Stimulated activated CD4-positive, alpha-beta T cell treated with anti-CD3 and anti-CD28 coated beads, Interleukin-1b, Interleukin-23, amount 100 ng/mL, for 48 hours (primary cell): ENCODE measurements at regions not wholly inside any gene's neighbourhood (a gene's known extent, or its start where the extent isn't known, plus 50 kb on each side); places are given as distances from the start of the nearest gene placed in this dataset.

Experiments
- DNase-seq: peaks from one replicate; pipeline ENCODE4 v3.0.0-alpha.2; 2020

DNA sequence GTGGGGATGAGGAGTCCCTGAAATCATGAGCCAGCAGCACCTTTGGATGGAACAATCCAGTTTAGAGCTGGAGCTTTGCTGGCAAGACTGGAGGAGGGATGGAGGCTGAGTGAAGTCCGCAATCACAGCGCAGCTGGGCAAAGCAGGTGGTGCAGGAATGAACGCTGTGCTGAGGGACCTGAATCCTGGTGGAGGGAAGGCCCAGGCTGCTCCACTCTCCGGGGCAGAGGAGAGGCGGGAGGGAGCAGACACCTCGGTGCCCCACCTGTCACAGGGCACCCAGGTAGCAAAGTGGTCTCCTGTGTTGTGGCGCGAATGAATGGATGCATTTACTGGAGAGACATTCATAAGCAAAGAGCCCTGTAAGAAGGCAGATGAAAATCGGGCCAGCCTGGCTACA lies 124.8 kb upstream of the ANO1 start:
- no peak for DNase-seq

DNA sequence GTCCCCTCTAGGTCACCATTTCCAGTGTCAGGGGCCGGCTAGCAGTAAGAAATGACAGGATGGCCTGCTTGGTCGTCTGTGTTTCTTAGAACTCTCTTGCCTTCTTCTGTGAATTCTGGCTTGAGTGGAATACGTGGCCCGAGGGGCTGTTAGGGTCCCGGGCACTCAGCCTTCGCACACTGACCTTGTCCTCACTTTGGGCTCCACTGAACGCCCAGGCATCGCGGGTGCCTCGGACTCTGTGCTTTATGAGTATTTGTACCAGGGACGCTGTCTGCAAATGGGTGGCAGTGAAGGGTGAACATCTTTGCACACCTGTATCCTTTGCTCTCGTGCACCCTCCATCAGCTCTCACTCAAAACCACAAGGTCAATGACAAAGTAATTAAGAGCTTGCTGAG lies 123.4 kb upstream of the ANO1 start:
- no peak for DNase-seq

DNA sequence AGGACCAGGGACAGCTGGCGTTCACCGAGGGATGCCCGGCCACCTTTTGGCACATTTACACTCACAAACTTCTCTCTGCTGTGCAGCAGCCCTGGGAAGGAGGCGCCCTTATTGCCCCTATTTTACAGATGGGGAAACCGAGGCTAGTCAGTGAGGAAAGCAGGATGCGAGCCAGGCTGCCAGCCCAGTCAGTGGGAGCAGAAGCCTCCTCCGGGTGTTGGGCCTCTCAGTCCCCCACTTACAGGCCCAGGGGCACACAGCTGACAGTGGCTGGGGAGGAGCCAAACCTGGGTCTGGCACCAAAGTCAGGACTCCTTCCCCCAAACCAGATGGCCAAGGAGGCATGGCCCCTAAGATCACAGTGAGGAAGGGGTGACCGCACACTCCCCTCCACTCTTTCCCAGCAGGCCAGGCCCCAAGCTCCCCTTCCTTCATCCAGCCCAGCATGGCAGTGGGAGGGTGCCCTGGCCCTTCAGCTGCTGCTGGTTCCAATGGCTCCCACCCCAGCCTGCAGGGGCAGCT lies 121.4 kb upstream of the ANO1 start:
- no peak for DNase-seq

DNA sequence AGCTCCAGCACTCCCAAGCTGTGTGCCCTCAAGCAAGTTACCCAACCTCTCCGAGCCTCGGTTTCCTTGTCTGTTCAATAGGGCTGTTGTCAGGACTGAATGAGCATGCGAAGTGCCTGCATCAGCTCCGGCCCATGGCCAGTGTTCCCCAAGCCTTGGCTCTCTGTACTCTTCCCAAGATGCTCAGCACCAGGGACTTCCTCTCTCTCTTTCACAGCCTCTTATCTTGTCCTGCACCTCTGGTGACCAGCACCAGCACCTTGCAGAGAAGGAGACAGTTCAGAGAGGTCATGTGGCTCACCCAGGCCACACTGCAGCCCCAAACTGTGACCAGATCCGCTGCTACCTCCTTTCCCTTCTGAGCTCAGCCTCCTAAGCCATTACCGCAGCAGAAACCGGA lies 120.3 kb upstream of the ANO1 start:
- DNase-seq: no peak

DNA sequence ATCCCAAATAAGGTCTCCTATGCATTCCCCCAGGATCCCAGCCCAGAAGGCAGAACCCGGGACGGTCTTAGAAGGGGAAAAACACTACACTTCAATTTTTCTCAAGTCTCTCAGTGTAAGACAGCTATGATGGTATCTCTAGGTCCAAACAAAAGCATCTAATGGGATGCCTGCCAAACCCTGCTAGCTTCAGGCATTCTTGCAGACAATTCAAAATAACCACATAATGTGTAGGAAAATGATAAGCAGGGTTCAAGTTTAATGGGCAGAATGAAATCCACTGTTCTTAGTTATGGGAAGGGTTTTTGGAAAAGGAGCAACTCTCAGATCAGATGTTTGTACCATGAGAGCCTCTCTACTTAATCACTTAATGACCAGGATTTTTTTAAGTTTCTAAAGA lies 119.8 kb upstream of the ANO1 start:
- no peak for DNase-seq

DNA sequence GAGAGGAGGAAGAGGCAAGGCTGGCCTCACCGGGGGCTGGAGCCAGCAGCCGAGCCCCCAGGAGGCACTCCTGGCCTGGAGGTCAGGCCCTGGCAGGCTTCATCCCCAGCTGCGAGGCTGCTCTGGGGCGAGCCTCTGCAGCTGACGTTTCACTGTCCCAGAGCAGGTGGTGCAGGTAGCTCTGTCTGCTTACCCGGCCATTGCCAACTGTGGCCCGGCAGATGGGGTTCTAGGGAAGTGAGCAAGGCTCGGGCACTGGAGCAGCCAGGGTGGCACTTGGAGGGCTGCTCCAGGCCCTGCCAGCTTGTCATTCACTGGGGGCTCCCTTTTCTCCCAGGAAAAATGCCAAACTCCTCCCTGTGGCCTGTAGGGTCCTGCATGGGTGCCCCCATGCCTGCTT lies 118.7 kb upstream of the ANO1 start:
- DNase-seq: no peak

DNA sequence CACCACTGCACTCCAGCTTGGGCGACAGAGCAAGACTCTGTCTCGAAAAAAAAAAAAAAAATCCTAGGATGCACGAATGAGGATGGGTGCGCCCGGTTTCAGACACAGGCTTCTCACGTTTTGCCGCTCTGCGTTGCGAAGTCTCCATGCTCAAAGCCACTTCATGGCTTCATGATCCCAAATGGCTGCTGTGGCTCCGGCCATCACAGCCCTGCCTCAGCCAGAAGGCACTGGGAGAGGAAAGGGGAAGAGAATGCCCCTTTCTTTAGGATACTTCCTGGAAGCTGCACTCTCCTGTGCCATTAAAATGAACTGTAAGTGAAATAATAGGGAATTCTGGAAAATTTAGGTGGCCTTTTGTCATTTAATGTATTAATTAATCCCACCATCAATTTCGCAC lies 116.4 kb upstream of the ANO1 start:
- no peak for DNase-seq

DNA sequence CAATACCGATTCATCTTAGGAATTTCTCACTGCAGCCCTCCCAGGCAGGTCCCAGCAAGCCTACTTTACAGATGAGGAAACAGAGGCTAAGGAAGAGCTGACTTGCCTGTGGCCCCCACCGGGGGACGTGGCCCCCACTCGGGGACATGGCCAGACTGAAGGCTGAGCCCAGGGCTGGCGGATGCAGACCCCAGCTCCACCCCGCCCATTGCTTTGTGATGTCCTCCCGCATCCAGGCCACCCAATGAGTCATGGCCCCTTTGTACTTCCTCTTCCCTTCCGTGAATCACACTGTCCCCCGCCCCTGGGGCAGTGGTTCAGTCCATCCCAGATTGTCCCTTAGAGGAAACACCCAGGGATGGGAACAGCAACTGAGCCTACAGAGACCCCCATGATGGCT lies 116.0 kb upstream of the ANO1 start:
- no peak for DNase-seq

DNA sequence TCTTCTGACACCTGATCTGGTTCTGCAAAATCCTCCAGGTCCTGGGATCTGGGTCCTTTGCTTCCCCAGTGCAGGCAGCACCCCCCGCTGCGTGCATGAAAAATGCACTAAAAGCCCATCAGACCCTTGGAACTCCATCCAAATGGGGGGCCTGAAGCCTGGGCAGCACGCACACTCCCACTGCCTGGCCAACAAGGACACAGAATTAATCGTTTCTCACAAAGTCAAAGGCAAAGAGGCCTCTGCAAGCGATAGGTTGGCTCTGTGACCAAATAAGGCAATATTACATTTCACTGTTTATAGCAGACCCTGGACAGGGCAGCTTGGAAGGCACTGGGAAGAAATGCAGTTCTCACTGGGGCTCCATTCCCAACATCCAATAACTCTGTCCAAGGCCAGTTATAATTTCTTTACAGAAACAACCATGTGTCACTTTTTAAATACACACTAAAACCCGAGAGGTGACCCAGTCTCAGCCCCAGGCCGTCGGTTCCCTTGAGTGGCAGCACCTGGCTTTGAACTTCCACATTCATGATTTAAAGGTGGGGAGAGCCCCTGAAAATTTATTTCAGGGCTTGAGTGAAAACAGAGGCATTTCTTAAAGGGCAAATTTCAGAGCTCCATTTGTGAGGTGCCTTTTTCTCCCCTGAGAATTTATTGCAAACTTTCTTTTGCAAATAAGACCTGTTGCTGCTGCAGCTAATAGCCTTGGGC lies 114.4 kb upstream of the ANO1 start:
- DNase-seq: no peak

DNA sequence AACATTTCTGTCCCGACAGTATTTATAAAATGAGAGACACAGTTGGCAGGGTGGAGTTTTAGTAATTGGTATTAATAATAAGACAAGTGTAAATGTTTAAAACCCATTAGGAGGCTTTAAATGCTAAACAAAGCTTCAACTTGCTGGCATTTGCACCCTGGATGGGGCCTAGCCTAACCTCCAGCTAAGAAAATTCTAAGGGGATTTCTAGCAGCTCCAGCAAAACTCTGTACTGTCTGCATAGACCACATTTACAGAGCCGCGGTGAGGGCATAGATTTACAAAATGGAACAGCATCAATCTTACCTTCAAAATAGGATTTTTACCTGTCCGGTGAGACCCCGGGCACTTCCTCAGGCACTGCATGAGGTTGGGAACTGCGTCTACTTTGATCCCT lies 113.9 kb upstream of the ANO1 start:
- DNase-seq: no peak

DNA sequence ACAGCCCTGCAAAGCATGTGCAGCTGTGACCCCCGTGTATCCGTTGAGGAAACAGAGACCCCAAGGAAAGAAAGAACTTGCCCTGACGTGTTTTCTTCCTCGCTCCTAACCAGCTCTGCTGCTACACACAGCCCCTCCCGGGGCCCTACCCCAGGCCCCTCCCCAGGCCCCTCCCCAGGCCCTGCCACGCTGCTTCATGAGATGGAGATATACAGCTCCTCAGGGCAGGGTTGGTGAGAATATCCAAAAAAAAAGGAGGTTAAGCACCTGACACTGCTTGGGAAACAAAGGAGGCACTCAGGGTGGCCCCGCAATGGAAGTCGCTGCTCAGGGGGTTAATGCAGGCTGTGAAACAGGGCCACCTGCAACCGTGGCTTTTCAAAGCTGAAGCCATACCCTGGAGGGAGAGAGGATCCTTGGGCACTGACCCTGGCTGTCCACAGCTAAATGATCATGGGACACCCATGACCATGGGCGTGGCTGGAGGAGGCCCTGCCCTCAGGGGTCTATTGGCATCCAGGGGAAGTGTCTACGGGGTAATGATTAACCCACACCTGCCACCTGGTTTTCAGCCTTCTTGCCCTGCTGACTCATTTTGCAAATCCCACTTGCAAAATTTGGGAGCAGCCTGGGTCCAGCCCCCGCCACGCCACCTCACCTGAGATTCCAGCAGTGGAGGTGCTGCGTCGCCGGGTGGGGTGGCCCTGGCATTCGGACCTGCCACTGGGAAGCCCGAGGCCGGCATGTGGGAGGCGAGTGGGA lies 112.1 kb upstream of the ANO1 start:
- DNase-seq: no peak

DNA sequence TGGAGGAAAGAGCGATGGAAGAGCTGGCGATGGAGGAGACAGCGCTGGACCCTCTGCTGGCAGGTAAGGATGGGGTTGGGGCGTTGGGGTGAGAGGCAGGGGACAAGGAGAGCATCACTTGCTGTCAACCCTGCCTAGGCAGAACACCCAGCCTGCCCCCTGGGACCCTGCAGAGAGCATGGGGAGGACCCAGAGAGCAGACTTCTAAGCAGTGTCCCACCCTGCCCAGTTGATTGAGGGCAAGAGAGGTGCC lies 111.6 kb upstream of the ANO1 start:
- DNase-seq: no peak

DNA sequence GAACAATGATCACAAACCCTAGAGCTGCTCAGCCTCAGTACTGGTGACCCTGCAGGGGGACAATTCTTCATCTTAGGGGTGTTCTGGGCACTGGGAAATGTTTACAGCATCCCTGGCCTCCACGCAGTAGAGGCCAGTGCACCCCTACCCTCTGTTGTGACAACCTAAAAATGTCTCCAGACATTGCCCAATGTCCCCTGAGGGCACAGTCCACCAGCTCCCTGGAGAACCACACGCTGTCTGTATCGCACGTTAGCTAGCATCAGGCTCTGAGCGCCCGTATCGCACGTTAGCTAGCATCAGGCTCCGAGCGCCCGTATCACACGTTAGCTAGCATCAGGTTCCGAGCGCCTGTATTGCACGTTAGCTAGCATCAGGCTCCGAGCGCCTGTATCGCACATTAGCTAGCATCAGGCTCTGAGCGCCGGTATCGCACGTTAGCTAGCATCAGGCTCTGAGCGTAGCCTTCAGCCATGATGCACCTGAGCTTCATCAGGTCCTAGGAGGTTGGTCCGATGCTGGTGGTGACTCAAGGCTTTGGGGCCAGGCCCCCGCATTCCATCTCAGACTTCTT lies 111.1 kb upstream of the ANO1 start:
- no peak for DNase-seq

DNA sequence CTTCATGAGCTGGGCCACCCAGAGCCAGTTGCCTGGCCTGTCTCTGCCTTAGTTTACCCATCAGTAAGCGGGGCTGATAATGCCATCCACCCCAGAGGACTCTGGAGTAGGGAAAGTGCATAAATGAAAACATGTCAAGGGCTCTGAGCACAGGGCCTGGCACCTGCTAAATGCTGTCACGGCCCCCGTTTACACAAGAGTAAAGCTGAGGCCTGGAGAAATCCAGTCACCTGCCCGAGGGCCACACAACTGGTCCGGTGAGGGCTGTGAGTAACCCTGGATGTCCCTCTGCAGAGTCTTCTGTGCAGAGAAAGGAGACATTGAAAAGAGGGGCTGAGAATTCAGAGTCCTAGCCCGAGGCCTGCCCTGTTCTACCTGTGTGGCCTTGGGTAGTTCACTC lies 110.6 kb upstream of the ANO1 start:
- no peak for DNase-seq

DNA sequence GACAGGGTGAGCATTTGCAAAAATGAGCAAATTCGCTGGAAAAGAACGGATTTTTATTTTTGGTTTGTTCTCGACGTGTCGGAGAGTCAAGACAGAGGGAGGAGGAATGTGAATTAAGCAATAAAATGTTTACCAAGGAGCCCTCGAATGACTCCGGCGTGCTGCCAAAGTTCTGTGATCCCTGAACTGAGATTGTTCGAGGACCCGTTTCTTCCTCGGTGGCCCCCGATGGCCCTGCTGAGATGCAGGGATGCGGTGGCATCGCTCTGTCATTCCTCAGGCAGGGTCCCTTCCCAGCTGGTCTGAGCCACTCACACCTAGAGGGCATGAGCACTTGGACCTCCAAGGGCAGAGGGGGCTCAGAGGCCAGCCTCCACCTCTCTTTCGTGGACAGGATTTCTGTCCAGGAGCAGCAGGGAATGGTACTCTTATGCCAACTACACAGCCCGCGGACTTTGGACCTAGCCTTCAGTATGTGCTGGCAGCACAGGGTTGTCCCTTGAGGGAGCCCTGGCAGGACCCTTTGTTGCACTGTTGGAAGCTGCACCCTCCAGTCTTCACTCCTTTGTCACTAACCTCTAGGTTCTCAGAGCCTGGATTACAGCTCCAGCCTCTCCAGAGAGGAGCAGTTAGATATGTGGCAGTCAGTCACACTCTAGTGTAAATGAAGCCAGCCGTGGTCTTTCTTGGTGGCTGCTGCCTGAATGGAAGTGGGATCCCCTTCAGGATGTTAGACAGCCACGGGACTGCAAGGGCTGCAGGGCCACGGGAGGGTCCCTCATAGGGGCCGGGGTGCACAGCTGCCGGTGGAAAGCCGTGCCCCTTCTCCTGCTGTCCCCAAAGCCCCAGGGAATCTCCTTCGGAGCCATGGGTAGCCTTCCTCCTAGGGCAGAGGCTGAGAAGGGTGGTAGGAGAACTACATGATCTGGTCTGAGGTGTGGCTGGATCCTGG lies 109.4 kb upstream of the ANO1 start:
- DNase-seq: no peak

DNA sequence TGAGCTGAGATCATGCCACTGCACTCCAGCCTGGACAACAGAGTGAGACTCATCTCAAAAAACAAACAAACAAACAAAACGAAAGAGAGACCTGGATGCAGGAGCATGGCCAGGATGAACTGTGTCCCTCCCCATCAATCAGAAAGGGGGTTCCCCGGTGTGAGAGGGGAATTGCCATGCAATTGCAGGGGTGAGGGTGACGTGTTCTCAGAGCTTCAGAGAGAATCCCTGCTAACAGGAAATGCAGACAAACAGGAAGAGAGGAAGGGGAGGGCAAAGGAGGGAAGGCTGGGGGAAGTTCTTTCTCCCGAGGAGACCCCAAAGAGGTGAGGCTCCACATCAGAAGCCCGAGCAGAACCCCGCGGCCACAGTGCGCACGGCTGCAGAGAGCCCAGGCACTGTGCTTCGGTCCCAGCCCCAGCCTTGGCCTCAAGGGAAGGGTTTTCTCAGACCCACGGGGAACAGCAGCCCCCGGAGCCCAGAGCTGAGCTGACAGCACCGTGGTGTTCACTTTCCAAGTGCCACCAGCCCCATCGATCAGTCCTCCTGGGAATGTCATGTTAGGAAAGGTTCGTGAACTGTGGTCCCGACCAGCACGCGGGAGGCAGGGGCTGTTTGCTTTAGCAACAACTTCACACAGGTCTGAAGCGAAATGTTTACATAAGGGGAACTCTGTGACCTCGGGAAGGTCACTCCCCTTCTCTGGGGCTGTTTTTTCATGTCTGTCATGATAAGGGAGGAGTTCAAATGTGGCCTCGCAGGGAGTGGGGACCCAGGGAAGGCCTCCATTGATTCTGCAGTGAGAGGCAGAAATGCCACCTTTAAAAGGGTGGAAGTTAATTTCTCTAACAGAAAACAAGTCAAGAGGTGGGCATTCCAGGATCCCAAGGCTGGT lies 108.0 kb upstream of the ANO1 start:
- DNase-seq: no peak

DNA sequence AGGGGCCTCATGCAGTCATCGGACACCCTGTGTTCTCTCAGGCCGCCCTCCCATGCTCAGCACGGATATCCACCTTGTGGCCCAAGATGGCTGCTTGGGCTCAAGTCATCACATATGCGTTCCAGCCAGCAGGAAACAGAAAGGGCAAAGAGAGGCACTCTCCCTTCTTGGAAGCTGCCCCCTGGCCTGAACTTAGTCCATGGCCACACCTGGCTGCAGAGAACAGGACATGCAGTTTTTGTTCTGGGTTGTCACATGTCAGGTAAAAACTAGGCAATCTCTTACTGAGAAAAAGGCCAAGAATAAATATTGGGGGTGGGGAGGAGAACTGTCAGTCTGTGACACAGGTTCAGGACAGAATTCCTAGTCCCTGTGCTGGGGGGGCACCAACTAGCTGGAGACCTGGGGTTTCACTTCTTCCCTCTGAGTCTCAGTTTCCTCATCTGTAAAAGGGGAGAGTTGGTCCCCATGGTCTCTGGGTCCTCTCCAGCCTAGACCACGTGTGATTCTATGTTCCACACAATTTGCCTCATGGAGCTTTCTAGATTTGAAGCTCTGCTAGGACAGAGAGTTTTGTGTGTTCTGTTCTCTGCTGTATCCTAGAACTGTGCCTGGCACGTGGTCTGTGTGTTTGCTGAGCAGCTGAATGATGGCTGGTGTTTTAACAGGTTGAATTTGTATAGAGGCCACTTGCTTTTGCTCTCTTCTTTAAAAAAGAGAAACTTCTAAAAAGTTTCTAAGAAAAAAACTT lies 107.2 kb upstream of the ANO1 start:
- no peak for DNase-seq

DNA sequence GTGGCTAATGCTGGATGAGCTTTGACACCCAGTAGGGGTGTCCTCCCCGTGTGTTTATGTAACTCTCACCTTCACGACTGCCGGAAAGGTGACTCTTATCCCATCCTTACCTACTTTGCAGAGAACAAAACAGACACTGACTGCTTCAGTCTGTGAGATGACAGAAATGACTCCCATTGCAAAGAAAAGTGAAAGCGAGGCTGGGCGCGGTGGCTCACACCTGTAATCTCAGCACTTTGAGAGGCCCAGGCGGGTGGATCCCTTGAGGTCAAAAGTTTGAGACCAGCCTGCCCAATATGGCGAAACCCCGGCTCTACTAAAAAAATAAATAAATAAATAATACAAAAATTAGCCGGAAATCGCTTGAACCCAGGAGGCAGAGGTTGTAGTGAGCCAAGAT lies 106.4 kb upstream of the ANO1 start:
- no peak for DNase-seq

DNA sequence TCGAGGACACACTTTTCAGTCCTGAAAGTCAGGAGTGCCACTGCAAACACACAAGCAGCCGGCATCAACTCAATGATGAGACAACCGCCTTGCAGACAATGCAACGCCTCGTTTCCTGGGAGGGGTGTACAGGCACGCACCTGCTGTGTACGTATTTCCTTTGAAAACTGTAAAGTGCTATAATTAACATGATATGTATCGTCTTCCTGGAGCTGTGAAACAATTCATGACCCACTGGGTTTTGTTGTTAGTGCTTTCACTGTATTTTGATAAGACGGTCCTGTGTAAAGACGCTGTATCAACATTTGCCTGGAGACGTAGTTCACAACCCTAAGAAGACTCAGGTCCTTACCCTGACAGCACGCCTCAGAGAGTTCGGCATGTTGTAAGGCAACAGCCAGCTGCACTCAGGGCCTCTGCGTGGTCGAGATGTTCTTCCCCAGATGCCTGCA lies 105.7 kb upstream of the ANO1 start:
- no peak for DNase-seq

DNA sequence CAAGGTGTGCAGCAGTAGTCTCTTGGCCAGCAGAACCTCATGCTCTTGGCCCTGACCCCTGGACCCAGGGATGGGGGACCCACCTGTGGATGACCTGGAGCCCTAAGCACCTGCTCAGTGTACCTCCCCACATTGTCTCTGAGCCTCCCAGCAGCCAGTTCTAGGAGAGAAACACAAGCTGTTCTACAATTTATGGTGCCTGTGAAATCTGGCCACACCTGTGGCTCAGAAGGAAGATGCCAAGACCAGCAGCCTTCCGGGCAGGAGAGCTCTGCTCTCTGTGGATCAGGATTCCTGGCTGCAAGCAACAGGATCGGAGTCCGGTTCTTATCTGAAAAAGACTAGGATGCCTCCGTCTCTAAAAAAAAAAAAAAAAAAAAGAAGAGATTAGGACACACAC lies 103.6 kb upstream of the ANO1 start:
- DNase-seq: no peak

DNA sequence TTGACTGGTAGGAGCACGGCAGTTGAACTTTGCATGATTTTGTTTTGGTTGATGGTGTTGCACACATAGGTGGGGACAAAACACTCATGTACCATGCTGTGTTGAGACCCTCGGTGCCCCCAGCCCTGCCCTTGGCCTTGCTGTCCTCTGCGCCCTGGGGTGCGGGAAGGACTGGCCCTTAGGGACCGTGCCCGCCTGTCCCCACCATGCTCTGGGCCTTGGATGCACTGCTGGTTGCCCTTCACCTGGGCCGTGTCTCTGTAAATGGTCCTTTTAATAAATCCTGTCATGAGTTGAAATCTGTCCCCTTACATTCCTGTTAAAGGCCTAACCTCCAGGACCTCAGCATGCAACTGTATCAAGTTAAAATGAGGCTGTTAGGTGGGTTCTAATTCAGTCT lies 102.3 kb upstream of the ANO1 start:
- no peak for DNase-seq

DNA sequence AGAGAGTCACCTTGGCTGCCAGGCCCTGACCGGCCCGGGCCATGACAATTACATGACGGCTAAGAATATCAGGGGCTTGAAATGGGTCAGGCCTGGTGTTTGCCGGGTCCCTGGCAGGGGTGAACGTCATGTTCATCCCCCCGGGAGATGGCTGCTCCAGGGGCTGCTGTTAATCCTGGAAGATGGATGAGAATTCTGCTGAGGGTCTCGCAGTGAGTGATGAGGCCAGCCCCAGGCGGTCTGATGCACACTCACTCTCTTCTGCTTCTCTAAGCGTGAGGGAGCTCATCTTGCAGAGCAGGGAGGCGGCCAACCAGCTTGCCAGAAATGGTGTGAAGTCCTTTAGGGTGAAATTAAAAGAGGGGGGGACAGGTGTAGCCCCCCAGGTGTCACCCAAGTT lies 101.3 kb upstream of the ANO1 start:
- DNase-seq: no peak
